DOHH2 (cell line): ENCODE measurements at regions not wholly inside any gene's neighbourhood (a gene's known extent, or its start where the extent isn't known, plus 50 kb on each side); places are given as distances from the start of the nearest gene placed in this dataset.

ENCODE experiments used
- H3F3A ChIP-seq: fragments of 200-600 bp; sonication (generic), shearing (Covaris generic); 2 replicates; pipeline ENCODE4 v1.6.0; 2016; ENCODE audit warnings: antibody characterized with exemption, mild to moderate bottlenecking; ENCODE audit not compliant: control insufficient read depth, insufficient read depth
- H3K27ac ChIP-seq: fragments of 200-600 bp; sonication (generic); 2 replicates; pipeline ENCODE4 v1.5.1; 2014; ENCODE audit warnings: low read depth, mild to moderate bottlenecking, low read length, moderate library complexity
- H3K27me3 ChIP-seq: fragments of 200-600 bp; sonication (generic); 2 replicates; pipeline ENCODE4 v1.6.1; 2014; ENCODE audit warnings: mild to moderate bottlenecking, low read length, mixed read lengths; ENCODE audit not compliant: control insufficient read depth
- H3K36me3 ChIP-seq: fragments of 200-600 bp; sonication (generic); 2 replicates; pipeline ENCODE4 v1.6.1; 2014; ENCODE audit warnings: mild to moderate bottlenecking, low read length, moderate library complexity, mixed read lengths; ENCODE audit not compliant: control insufficient read depth
- H3K4me1 ChIP-seq: fragments of 200-600 bp; sonication (generic); 2 replicates; pipeline ENCODE4 v1.6.1; 2014; ENCODE audit warnings: mild to moderate bottlenecking, low read length, mixed read lengths; ENCODE audit not compliant: control insufficient read depth
- H3K4me2 ChIP-seq: fragments of 200-600 bp; sonication (generic); 2 replicates; pipeline ENCODE4 v1.6.0; 2014; ENCODE audit warnings: mild to moderate bottlenecking, low read length, moderate library complexity
- H3K4me3 ChIP-seq: fragments of 200-600 bp; sonication (generic); 2 replicates; pipeline ENCODE4 v1.5.1; 2014; ENCODE audit warnings: mild to moderate bottlenecking, low read length, mixed read lengths
- H3K79me2 ChIP-seq: fragments of 200-600 bp; sonication (generic); 2 replicates; pipeline ENCODE4 v1.6.1; 2014; ENCODE audit warnings: mild to moderate bottlenecking, low read length, mixed read lengths; ENCODE audit not compliant: control insufficient read depth
- H3K9me2 ChIP-seq: fragments of 200-600 bp; sonication (generic); replicated peaks from 2 replicates; pipeline ENCODE4 v1.6.1; 2014; ENCODE audit warnings: mild to moderate bottlenecking, low read length, mixed read lengths; ENCODE audit not compliant: control insufficient read depth
- H3K9me3 ChIP-seq: fragments of 200-600 bp; sonication (generic); 2 replicates; pipeline ENCODE4 v1.6.1; 2014; ENCODE audit warnings: antibody characterized with exemption, low read length, mixed read lengths; ENCODE audit not compliant: control insufficient read depth, insufficient read depth
- H4K20me1 ChIP-seq: fragments of 200-600 bp; sonication (generic); 2 replicates; pipeline ENCODE4 v1.6.0; 2014; ENCODE audit warnings: low read depth, mild to moderate bottlenecking, antibody characterized with exemption, low read length, moderate library complexity; ENCODE audit not compliant: control insufficient read depth, insufficient read depth
- EZH2phosphoT487 ChIP-seq: fragments of 200-600 bp; sonication (generic); IDR thresholded peaks from 2 replicates; pipeline ENCODE4 v1.6.1; 2017; ENCODE audit warnings: borderline replicate concordance, mild to moderate bottlenecking, antibody characterized with exemption, low read length, moderate library complexity, mixed read lengths
- TF ChIP-seq, protein P1 (sequence below): fragments of 200-600 bp; sonication (generic); IDR thresholded peaks from one replicate; pipeline ENCODE4 v1.5.1; 2014; ENCODE audit warnings: antibody characterized with exemption, mild to moderate bottlenecking, low read depth, low read length; ENCODE audit not compliant: poor library complexity, severe bottlenecking

DNA sequence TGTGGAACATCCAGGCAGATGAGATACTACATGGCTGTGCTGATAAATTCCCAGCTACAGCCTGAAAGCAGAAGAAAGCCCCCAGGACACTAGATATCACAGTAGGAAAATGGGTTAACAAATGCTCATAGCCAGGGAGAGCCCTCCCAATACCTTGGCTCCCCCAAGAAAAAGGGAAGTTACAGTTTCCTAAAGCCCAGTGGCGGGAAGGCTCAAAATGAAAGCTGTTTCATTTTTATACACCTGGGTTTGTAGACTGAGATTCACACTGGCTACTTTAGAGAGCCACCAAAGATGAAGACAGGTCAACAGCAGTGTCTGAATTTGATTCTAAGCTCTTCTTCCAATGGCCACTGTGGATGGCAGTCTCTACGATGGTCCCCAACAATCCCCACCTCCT is 55.0 kb upstream of the TOPAZ1 start:
- Histone ChIP-seq H4K20me1 (no peaks in the 10 kb centered on the region), H3K9me2 (no peaks in the 10 kb centered on the region), H3K4me2 (peak overlapping the region; percentile 16), H3K4me1 (peaks cover 57% of the 10 kb centered on the region), H3K79me2 (no peaks in the 10 kb centered on the region), H3F3A (no peaks in the 10 kb centered on the region), H3K4me3 (no peak overlapping the region), H3K9me3 (no peaks in the 10 kb centered on the region), H3K27ac (no peak overlapping the region), H3K36me3 (no peaks in the 10 kb centered on the region), H3K27me3 (no peaks in the 10 kb centered on the region)
- TF ChIP-seq EZH2phosphoT487, result no peak
- TF ChIP-seq, protein P1, sequence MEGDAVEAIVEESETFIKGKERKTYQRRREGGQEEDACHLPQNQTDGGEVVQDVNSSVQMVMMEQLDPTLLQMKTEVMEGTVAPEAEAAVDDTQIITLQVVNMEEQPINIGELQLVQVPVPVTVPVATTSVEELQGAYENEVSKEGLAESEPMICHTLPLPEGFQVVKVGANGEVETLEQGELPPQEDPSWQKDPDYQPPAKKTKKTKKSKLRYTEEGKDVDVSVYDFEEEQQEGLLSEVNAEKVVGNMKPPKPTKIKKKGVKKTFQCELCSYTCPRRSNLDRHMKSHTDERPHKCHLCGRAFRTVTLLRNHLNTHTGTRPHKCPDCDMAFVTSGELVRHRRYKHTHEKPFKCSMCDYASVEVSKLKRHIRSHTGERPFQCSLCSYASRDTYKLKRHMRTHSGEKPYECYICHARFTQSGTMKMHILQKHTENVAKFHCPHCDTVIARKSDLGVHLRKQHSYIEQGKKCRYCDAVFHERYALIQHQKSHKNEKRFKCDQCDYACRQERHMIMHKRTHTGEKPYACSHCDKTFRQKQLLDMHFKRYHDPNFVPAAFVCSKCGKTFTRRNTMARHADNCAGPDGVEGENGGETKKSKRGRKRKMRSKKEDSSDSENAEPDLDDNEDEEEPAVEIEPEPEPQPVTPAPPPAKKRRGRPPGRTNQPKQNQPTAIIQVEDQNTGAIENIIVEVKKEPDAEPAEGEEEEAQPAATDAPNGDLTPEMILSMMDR, result no peak
